GM18499 (cell line): ENCODE measurements at regions not wholly inside any gene's neighbourhood (a gene's known extent, or its start where the extent isn't known, plus 50 kb on each side); places are given as distances from the start of the nearest gene placed in this dataset.

Experiments
- ATAC-seq: cut with Tn5 transposase; IDR thresholded peaks from one replicate; pipeline ENCODE4 v1.9.1; 2021; ENCODE audit warnings: moderate number of reproducible peaks; ENCODE audit not compliant: insufficient read depth, unreplicated experiment

DNA sequence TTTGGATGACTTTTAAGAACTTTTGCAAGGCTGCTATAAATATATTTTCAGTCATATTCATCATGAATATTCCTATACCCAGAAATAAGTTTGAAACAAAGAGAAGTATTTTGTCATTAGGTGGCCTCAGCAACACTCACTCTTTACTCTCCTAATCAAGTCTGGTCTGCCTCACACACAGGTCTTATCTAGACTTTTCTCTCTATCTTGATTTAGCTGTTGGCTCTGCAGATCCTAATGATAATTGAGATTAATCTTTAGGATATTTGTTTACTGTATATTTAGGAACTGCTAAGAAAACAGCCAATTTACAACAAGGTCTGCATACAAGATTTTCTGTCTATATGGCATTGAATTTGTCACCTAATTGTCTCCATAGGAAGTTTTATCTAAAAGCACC lies 297.6 kb downstream of the PTEN start:
- no peak for ATAC-seq

DNA sequence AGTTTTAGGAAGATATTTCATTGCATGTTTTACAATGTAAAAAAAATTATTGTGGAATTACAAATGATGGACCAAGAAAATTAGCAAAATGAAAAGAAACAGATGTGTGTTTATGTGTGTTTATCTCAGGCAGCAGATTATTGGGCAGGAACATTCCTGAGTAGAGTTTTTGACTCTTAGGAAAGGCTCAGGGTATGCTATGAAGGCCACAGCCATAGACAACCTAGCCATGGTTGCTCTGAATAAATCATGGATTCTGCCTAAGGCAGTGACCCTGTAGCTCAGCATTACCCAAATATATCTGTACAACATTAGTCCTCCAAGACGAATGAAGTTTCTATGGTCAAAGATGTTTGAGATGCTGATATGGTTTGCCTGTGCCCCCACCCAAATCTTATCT lies 298.3 kb downstream of the PTEN start:
- no peak for ATAC-seq

DNA sequence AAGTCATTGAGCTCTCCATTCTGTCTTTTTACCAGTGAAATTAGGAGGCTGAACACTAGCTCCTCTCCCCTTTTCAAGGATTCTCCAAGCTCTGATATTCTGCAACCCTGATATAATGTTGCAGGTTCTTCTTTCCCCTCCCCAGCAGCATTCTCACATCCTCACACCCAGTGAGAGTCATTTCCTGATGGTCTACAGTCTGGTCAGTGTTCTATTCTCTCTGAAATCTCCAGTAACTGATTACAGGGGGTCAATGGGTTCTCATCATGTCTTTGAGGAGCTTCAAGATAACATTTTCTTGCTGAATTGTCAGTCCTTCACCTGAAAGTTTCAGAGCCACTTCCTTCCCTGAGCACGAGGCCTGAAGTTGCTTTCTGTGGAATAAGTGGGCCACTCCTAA lies 299.4 kb downstream of the PTEN start:
- ATAC-seq: no peak

DNA sequence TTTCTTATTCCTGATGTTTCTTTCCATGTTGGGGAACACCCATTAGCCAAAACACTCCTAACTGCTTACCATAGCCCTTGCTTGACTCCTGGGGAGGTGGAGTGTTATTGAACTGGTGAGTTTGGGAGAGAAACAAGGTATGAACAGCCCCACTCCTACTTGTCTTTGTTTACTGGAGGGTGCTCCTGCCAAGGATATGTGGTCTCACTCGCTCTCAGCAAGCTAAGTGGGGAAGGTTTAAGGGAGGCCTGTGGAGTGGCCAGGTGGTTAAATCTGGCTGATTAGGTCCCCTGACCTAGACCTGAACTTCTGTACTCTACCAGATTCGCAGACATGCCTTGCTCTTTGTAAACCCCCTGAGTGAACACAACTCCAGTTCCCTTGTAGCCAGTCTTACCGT lies 300.1 kb downstream of the PTEN start:
- no peak for ATAC-seq

DNA sequence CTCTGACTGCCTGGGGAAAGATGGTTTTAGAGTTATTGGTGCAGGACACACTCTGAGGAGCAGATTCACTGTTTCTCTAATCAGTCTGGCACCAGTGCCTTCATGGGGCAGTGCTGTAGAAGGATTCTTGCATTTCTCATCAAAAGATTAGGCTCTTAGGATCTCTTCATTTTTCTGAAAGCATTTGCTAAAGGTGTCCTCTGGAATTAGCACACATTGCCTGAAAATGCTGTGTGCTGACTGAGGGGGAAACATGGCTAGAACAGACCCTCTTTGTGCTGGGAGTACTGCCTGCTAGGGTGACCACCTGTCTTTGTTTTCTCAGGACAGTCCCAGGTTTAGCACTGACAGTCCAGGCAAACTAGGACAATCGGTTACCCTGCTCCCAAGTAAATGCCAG lies 301.0 kb downstream of the PTEN start:
- ATAC-seq: no peak

DNA sequence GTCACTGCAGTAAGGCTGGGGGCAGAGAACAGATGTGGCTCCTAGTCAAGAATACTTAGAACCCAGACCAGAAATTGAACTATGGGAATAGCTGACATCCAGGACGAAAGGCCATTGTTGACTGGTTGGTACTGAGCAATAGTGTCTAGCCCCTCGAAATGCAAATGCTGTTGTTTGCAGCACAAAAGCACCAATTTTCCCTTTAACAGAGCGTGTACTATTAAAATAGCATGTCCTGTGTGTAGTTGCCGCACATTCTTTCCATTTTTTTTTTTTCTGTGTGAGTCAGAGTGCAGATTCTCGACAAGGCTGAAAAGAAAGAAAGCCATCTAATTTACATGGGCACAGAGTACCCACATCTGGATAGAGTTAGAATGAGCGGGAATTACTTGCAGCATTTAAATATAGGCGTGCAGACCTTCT lies 302.4 kb downstream of the PTEN start:
- no peak for ATAC-seq

DNA sequence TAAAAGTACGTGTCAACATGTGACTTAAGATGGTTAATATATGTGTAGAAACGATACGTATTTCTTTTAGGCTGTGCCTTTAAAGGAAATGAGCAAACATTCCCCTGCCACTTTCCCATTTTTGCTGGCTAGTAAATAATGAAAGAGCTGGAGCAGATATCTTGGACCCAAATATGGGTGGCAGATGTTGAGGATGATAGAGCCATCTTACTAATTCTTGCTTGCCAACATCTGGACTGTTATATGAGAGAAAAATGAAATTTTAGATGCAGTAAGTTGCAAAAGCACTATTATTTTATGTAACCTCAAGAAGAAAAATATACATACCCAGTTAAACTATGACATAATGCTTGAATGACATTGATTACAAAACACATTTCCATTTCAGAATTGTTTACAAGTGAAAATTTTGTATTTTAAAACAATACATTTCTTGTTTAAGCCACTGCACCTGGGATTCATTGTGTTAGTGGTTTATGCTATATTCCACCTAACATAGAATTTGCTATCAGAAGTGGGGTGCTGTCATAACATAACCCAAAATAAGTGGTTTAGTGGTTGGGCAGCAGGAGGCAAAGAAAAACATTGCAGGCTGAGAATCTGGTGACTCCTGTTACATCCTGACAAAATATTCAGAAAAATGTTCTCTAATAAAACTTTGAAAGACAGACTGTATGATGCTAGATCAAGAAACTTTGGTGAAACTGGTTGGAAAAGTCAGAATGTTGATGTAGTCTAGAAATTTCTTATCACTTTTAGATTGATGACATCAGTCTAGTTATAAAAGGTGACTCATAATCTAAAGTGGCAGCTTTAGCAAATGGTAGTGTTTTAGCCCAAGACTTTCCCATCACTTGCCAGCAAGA lies 305.0 kb downstream of the PTEN start:
- ATAC-seq: no peak

DNA sequence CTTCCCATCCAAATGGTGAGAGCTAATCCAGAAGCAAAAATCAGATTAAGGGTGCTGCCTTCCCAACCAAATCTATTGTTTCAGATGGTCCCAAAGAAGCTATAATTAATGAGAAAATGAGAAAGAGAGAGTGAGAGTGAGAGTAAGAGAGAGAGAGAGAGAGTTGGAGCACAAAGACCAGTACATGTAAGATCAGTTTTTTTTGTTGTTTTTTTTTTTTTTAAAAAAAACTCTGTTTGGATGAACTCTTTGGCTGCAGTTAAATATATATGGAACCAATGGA lies 305.6 kb downstream of the PTEN start:
- ATAC-seq: no peak

DNA sequence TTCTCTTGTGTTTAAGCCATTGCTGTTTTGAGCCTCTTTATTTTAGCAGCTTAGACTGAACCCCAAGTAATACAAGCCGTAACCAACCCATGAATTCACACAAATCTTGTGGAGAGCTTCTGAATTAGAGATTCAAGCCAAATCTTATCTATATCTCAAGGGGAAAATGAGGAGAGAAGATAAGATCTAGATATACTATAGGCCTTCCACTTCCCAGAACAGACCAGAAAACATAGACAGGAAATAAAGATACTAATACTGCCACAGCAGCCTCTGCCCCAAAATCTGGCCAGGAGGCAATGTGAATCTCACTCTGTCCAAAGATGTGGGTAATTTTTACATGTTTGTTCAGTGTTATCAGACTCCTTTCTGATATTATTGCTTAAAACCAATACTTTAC lies 307.2 kb downstream of the PTEN start:
- ATAC-seq: no peak

DNA sequence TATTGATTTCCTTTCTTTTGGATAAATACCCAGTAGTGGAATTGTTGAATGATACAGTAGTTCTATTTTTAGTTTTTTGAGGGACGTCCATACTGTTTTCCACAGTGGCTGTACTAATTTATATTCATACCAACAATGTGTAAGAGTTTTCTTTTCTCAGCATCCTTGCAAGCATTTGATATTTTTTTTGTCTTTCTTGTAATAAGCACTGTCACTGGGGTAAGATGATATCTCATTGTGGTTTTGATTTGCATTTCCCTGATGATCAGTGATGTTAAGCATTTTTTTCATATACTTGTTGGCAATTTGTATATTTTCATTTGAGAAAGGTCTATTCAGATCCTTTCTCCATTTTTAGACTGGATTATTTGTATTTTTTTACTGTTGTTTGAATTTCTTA lies 308.7 kb downstream of the PTEN start:
- ATAC-seq: no peak

DNA sequence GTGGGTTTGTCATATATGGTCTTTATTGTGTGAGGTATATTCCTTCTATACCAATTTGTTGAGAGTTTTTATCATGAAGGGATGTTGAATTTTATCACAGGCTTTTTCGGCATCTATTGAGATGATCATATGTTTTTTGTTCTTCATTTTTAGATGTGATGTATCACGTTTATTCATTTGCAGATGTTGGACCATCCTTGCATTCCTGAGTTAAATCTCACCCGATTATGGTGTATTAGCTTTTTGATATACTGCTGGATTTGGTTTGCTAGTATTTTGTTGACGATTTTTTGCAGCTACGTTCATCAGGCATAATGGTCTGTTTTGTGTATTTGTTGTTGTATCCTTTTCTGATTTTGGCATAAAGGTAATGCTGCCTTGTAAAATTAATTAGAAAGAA lies 311.0 kb downstream of the PTEN start:
- ATAC-seq: no peak

DNA sequence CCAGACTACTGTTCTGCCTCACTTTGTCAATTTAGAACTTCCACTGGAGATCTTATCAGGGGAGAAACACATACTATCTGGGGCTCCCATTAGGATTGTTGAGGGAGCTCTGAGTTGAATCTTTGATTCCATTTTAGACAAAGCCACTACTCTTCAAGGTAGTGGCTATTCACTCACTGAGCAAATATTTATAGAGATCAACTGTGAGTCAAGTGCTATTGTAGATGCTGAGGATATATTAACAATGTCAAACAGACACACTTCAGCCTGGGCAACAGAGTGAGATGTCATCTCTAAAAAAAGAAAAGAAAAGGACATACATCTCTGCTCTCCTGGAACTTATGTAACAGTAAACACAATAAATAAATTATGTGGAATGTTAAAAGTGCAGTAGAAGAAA lies 315.3 kb downstream of the PTEN start:
- no peak for ATAC-seq

DNA sequence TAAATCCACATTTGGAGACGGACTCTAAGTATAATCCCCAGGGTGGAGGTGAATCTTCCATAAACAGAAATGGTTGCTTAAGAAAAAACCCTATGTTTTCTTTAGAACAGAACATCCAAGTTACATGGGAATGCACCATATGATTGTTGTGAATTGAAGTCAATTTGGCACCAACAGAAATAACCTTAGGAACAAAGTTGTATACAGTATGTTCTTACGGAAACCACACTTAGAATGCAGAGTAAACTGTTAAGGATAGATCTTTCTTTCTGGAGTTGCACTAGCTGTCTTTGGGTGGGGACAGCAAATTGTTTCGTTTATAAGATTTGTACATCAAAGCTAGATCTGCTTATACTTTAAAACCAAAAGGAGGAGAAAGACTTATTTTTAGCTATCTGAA lies 316.4 kb downstream of the PTEN start:
- no peak for ATAC-seq

DNA sequence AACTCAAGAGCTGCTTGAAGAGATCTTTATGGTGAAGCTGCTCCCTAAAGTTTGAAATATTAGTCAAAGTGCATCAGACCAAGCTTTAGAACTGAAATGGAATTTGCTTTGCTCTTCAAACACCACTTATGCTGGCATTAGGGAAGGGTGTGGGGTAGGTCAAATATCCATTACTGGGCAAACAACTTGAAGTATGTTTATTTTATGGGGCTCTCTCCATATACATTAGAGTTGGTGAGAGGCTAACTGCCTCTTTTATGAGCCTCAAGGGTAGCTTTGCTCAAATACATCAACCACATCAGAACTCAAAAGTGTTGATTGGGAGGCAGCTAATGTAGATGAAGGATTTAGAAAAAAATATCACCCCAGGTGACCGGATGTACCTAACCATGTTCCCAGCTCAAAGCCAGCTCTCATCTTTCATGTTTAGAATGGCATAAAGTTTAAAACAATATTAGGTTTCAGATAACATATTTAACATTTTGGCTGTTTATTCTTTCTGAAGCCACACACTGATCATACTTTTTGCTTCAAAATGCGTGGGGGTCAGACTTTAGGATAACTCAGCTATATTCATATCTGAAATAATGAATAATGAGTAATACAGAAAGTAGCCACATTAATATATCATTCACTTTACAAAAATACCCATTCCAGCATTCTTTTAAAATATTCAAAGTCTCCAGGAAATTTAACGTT lies 318.6 kb downstream of the PTEN start:
- ATAC-seq: no peak

DNA sequence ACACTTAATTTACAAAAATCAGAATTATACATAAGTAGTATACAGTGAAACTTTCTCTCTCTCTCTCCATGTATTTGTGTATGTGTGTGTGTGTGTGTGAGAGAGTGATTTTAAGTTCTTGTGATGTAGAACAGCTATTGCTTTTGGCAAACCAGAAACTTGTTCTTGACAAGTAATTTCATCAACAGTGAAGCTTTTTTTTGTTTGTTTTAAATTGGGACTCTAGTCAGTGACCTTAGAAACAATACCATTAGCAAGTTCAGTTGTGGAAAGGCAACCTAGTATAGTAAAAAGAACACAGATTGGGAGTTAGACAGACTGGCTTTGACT lies 319.1 kb downstream of the PTEN start:
- no peak for ATAC-seq

DNA sequence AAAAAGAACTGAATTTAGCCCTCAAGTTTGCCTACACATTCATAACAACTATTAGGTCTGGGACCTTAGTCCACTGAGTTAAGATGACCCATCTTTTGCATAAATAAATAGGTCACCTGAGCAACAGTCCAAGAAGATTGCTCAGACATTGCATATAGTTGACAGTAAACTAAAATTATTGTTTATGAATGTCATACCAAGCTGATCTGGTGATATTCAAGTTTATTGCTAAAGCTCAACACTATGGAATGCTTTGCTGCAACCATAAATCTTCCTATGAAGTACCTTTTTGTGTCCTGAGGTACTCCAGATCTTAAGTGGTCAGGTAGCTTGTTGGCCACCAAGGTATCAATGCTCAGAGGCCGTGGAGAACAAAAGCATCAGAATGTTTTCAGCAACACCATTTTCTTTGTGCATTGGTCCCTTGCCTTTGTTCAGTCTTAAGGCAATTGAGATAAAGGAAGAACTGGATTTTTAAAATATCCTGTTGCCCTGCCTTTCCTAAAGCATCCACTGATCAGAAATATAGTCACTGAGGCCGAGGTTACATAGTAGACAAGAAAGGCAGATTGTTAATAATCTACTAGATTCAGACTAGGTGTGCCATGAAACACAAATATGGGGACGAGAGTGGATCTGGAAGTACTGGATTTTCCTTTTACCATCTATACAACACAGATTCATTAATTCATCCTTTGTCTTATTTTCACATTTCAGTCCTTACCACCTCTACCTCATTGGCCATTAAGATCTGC lies 321.3 kb downstream of the PTEN start:
- no peak for ATAC-seq

DNA sequence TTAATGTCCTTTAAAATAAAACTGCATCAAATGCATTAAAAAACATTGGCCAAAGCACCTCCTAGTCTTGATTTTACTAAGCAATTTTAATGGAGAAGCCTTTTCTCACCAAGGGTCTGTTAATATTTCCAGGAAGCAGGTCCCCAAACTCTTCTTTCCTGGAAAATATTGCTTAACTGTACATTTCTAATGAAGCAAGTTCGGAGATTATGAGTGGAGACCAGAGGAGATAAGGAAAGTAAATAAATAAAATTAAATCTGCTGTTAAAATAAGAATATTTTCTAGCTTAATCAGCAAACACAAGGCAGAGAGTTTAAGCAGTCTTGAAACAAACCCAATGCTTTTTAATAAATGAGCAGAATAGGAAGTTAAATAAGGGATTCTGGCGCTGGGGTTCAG lies 322.4 kb downstream of the PTEN start:
- no peak for ATAC-seq

DNA sequence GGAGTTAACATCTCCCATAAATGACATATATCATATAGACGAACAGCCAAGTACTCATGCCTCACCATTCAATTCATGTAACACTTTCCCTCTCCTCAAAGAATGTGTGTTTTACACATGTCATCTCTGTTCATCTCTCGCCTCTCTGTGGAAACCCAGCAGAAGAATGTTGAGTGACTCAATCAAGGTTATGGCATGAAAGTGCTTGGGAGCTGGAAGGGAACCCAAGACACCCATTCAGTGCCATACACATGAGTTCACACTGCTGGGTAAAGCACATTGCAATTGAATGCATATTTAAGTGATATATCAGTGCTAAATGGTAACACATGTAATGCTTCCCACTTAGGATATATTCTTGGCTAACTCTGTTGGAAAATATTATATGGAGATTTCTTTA lies 322.9 kb downstream of the PTEN start:
- no peak for ATAC-seq

DNA sequence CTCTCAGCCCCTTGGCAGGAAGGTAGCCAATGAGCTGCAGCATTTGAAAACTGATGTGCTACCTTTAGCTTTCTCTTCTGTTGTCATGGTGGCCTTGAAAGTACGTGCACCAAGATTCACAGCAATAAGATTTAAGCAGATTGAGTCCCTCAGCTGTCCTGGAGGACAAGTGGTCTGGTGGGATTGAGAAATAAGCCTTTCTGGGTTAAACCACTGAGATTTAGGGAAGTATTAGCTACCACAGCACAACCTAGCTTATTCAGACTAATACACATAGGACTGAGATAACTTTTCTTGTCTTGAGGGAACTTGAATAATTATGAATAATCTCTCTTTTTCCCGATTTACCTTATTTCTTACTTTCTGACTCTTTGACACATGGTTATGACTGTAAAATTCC lies 324.0 kb downstream of the PTEN start:
- no peak for ATAC-seq

DNA sequence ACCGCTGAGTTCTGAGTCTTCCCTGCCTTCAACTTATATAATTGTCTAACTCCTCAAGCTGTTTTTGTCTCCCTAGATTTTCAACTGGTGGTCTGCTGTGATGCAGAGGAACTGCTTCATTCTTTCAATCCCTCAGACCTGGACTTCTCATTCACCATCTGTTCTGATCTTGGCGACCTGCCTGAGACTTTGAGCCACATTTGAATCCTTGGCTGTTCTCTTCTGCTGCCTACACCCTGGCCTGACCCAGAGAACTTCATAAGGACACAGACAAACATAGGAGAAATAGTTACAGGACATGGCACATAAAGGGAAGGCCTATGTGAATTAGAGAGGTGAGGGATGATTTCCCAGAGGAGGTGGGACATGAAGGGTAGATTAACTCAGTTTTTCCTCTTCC lies 326.7 kb downstream of the PTEN start:
- no peak for ATAC-seq

DNA sequence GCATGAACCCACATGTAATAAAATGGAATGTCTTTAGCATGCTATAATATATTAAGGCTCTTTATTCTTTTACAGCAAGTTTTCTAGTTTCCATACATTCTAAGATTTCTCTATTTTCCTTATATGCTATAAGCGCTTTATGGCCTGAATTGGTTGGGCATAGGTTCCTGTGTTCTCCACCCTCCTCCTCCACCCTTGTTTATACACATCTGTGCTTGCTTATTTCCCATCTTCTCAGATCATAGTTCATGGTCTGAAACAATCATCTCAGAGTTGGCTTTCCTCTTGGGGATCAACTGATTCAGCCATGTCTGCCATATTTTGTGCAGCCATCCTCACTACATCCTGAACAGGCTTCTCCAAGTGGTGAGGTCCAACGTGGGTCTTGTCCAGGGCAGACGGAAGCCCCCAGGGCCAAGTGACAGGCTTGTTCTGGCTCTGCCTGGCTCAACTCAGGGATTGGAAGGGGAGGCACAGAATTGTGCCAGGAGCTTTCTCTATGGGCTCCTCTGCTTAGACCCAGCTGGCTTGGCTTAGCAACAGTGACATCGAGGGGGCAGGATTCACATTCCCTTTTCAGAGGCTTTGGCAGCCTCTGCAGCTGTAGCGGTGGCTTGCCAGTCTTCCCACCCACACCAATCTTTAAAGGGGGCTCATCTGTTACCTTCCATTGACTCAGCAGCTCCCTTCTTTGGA lies 327.3 kb downstream of the PTEN start:
- no peak for ATAC-seq
